C4-2B (cell line): ENCODE measurements at regions not wholly inside any gene's neighbourhood (a gene's known extent, or its start where the extent isn't known, plus 50 kb on each side); places are given as distances from the start of the nearest gene placed in this dataset.

Source experiments
- ZFX ChIP-seq: fragments of 450-650 bp; IDR thresholded peaks from 2 replicates; pipeline ENCODE4 v1.6.1; 2017
- TF ChIP-seq, protein P1 (sequence below): fragments of 450-650 bp; conservative IDR thresholded peaks from 2 replicates; pipeline ENCODE4 v1.5.1; 2017; ENCODE audit warnings: mild to moderate bottlenecking

DNA sequence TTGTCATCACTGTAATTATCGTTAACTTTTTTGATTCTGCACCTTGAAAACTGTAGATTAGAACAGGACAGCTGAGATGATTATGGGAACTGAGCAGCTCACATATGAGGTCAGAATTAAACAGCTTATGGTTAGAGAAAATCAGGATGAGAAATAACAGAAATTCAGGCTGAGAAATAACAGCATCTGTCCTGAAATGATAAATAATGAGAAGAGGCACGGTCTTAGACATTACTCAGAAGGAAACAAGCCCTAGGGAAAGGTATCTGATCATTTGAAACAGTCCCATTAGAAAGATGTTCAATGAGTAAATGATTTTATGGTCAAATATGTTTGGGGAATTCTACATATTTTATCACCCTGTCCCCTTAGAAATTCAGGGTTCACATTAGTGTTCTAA lies 65.6 kb upstream of the PCGF5 start:
- TF ChIP-seq, protein P1, sequence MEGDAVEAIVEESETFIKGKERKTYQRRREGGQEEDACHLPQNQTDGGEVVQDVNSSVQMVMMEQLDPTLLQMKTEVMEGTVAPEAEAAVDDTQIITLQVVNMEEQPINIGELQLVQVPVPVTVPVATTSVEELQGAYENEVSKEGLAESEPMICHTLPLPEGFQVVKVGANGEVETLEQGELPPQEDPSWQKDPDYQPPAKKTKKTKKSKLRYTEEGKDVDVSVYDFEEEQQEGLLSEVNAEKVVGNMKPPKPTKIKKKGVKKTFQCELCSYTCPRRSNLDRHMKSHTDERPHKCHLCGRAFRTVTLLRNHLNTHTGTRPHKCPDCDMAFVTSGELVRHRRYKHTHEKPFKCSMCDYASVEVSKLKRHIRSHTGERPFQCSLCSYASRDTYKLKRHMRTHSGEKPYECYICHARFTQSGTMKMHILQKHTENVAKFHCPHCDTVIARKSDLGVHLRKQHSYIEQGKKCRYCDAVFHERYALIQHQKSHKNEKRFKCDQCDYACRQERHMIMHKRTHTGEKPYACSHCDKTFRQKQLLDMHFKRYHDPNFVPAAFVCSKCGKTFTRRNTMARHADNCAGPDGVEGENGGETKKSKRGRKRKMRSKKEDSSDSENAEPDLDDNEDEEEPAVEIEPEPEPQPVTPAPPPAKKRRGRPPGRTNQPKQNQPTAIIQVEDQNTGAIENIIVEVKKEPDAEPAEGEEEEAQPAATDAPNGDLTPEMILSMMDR: no peak
- TF ChIP-seq ZFX: no peak
